Osteoblast (primary cell): ENCODE measurements at regions not wholly inside any gene's neighbourhood (a gene's known extent, or its start where the extent isn't known, plus 50 kb on each side); places are given as distances from the start of the nearest gene placed in this dataset.
A peak's percentile ranks its signal among the peaks of the same experiment; 100 is the strongest.

Experiments used
- DNase-seq: peaks from one replicate; pipeline ENCODE4 v3.0.0; 2011; ENCODE audit warnings: low spot score, mixed read lengths; ENCODE audit not compliant: insufficient read length; ENCODE audit errors: missing footprints
- H2AFZ ChIP-seq: 2 replicates; pipeline ENCODE4 v1.6.0; 2011; ENCODE audit warnings: mild to moderate bottlenecking, low read length
- H3K27ac ChIP-seq: 2 replicates; pipeline ENCODE4 v1.5.1; 2011; ENCODE audit warnings: mild to moderate bottlenecking, low read depth, low read length, moderate library complexity
- H3K27me3 ChIP-seq: 2 replicates; pipeline ENCODE4 v1.6.0; 2012; ENCODE audit warnings: mild to moderate bottlenecking, control low read depth, inconsistent platforms, low read length, moderate library complexity; ENCODE audit not compliant: insufficient read depth
- H3K36me3 ChIP-seq: 2 replicates; pipeline ENCODE4 v1.5.1; 2011; ENCODE audit warnings: mild to moderate bottlenecking, low read length, control low read depth, moderate library complexity; ENCODE audit not compliant: insufficient read depth
- H3K4me1 ChIP-seq: 2 replicates; pipeline ENCODE4 v1.5.1; 2011; ENCODE audit warnings: mild to moderate bottlenecking, low read length, control low read depth, moderate library complexity; ENCODE audit not compliant: insufficient read depth
- H3K4me2 ChIP-seq: 2 replicates; pipeline ENCODE4 v1.6.0; 2011; ENCODE audit warnings: mild to moderate bottlenecking, low read length; ENCODE audit not compliant: insufficient read depth
- H3K4me3 ChIP-seq: fragments of 200-600 bp; sonication (generic); 3 replicates; pipeline ENCODE4 v1.5.1; 2012; ENCODE audit warnings: mild to moderate bottlenecking, low read length, inconsistent platforms; ENCODE audit not compliant: insufficient read depth
- H3K79me2 ChIP-seq: 2 replicates; pipeline ENCODE4 v1.6.0; 2012; ENCODE audit warnings: mild to moderate bottlenecking, low read length, control low read depth, inconsistent platforms; ENCODE audit not compliant: insufficient read depth
- H3K9me3 ChIP-seq: 2 replicates; pipeline ENCODE4 v1.5.1; 2011; ENCODE audit warnings: low read depth, low read length, control low read depth
- H4K20me1 ChIP-seq: 2 replicates; pipeline ENCODE4 v1.6.0; 2012; ENCODE audit warnings: mild to moderate bottlenecking, low read length, control low read depth; ENCODE audit not compliant: insufficient read depth
- CTCF ChIP-seq: IDR thresholded peaks from 2 replicates; pipeline ENCODE4 v1.5.1; 2011; ENCODE audit warnings: mild to moderate bottlenecking, low read depth, low read length, moderate library complexity; ENCODE audit errors: extremely low read depth

GRCh38 chr2:71928734-71929481 lies 218.8 kb downstream of the CYP26B1 start:
- H3K4me2 ChIP-seq: no peak overlapping the region
- H3K4me3 ChIP-seq: no peak overlapping the region
- H3K36me3 ChIP-seq: no peaks in the 10 kb centered on the region
- no peaks in the 10 kb centered on the region for H3K27me3 ChIP-seq
- TF ChIP-seq CTCF: no peak
- no peak overlapping the region for H3K27ac ChIP-seq
- no peaks in the 10 kb centered on the region for H3K79me2 ChIP-seq
- H4K20me1 ChIP-seq: no peaks in the 10 kb centered on the region
- peak; percentile 54 for DNase-seq
- H2AFZ ChIP-seq: no peak overlapping the region
- no peaks in the 10 kb centered on the region for H3K9me3 ChIP-seq
- H3K4me1 ChIP-seq: peaks cover 5% of the 10 kb centered on the region

GRCh38 chr2:71927757-71928715 lies 219.6 kb downstream of the CYP26B1 start:
- no peak overlapping the region for H3K4me2 ChIP-seq
- peak; percentile 47 for DNase-seq
- no peak for TF ChIP-seq CTCF
- no peaks in the 10 kb centered on the region for H3K4me1 ChIP-seq
- H2AFZ ChIP-seq: no peak overlapping the region
- H3K27ac ChIP-seq: no peak overlapping the region
- no peaks in the 10 kb centered on the region for H4K20me1 ChIP-seq
- no peaks in the 10 kb centered on the region for H3K36me3 ChIP-seq
- no peaks in the 10 kb centered on the region for H3K9me3 ChIP-seq
- H3K27me3 ChIP-seq: no peaks in the 10 kb centered on the region
- H3K4me3 ChIP-seq: no peak overlapping the region
- no peaks in the 10 kb centered on the region for H3K79me2 ChIP-seq

GRCh38 chr2:71926876-71927756 lies 220.5 kb downstream of the CYP26B1 start:
- Histone ChIP-seq H3K4me3 (no peak overlapping the region), H3K4me1 (no peaks in the 10 kb centered on the region), H3K27ac (no peak overlapping the region), H3K27me3 (no peaks in the 10 kb centered on the region), H4K20me1 (no peaks in the 10 kb centered on the region), H3K36me3 (no peaks in the 10 kb centered on the region), H3K4me2 (no peak overlapping the region), H3K9me3 (no peaks in the 10 kb centered on the region), H2AFZ (no peak overlapping the region), H3K79me2 (no peaks in the 10 kb centered on the region)
- peak; percentile 80 for DNase-seq
- TF ChIP-seq CTCF: no peak
